Epithelial cell of proximal tubule (primary cell): ENCODE measurements at regions not wholly inside any gene's neighbourhood (a gene's known extent, or its start where the extent isn't known, plus 50 kb on each side); places are given as distances from the start of the nearest gene placed in this dataset.

Source experiments
- DNase-seq: peaks from one replicate; pipeline ENCODE4 v3.0.0-alpha.2; 2011; ENCODE audit warnings: low read depth
- H3K4me3 ChIP-seq: 2 replicates; pipeline ENCODE4 v1.5.1; 2011; ENCODE audit warnings: low read depth, mild to moderate bottlenecking, low read length
- CTCF ChIP-seq: conservative IDR thresholded peaks from 2 replicates; pipeline ENCODE4 v1.5.1; 2012; ENCODE audit warnings: low read depth, mild to moderate bottlenecking, low read length

GRCh38 chr2:122028371-122029100 is 273.1 kb downstream of the TSN start:
- no peak for DNase-seq
- H3K4me3 ChIP-seq = no peak overlapping the region
- TF ChIP-seq CTCF = no peak

GRCh38 chr2:122029456-122029855 is 274.0 kb downstream of the TSN start:
- DNase-seq = no peak

GRCh38 chr2:122029945-122030344 is 274.5 kb downstream of the TSN start:
- H3K4me3 ChIP-seq = no peak overlapping the region
- no peak for DNase-seq
- no peak for TF ChIP-seq CTCF

More at GRCh38 chr2:122029456-122029855, 274.0 kb downstream of the TSN start:
- H3K4me3 ChIP-seq = no peak overlapping the region
- no peak for TF ChIP-seq CTCF

GRCh38 chr2:122031544-122032263 is 276.3 kb downstream of the TSN start:
- DNase-seq = no peak
- TF ChIP-seq CTCF = no peak
- H3K4me3 ChIP-seq = no peak overlapping the region

- no peak for TF ChIP-seq CTCF
- no peak overlapping the region for H3K4me3 ChIP-seq
- DNase-seq = no peak
These were observed 276.8 kb downstream of the TSN start for GRCh38 chr2:122032264-122032645.

- no peak for DNase-seq
These were observed 278.3 kb downstream of the TSN start for GRCh38 chr2:122033778-122034177.

More at GRCh38 chr2:122033778-122034177, 278.3 kb downstream of the TSN start:
- TF ChIP-seq CTCF = no peak
- no peak overlapping the region for H3K4me3 ChIP-seq
